ENCODE measurements at regions not wholly inside any gene's neighbourhood (a gene's known extent, or its start where the extent isn't known, plus 50 kb on each side); places are given as distances from the start of the nearest gene placed in this dataset.

DNA sequence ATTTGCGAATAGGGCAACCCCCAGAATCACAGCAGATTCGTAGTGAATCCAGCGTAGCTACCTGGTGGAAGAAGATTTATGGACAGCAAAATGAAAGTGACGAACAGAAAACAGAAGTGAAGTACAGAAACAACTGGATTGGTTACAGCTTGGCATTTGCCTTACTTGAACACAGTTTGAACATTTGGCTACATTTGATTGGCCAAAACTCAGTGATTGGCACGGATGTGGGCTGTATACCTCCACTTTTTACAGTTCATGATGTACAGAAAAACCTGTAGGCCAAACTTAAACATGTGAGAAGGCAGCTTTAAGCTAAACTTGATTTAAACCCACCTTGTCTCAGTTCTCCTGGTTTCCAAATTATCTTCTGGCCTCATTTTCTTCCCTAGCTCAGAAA lies 49.9 kb upstream of the AMN1 start:
- no peak for TF ChIP-seq POLR2A (IDR thresholded peaks at IDR 0.05)
- TF ChIP-seq, protein P1, sequence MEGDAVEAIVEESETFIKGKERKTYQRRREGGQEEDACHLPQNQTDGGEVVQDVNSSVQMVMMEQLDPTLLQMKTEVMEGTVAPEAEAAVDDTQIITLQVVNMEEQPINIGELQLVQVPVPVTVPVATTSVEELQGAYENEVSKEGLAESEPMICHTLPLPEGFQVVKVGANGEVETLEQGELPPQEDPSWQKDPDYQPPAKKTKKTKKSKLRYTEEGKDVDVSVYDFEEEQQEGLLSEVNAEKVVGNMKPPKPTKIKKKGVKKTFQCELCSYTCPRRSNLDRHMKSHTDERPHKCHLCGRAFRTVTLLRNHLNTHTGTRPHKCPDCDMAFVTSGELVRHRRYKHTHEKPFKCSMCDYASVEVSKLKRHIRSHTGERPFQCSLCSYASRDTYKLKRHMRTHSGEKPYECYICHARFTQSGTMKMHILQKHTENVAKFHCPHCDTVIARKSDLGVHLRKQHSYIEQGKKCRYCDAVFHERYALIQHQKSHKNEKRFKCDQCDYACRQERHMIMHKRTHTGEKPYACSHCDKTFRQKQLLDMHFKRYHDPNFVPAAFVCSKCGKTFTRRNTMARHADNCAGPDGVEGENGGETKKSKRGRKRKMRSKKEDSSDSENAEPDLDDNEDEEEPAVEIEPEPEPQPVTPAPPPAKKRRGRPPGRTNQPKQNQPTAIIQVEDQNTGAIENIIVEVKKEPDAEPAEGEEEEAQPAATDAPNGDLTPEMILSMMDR (IDR thresholded peaks at IDR 0.05 in 8 of 11, conservative IDR thresholded peaks at IDR 0.05 in 3 of 11): no peak

Measured in spleen (tissue), 7 donors.